ENCODE measurements at regions not wholly inside any gene's neighbourhood (a gene's known extent, or its start where the extent isn't known, plus 50 kb on each side); places are given as distances from the start of the nearest gene placed in this dataset.

- TF ChIP-seq CTCF (IDR thresholded peaks at IDR 0.05) (no peak), POLR2A (IDR thresholded peaks at IDR 0.05) (no peak)
Measured at GRCh38 chr4:128516301-128516969, 228.8 kb upstream of the PGRMC2 start.

All from upper lobe of left lung (tissue), 4 donors.